Coronary artery (tissue), 2 donors: ENCODE measurements at regions not wholly inside any gene's neighbourhood (a gene's known extent, or its start where the extent isn't known, plus 50 kb on each side); places are given as distances from the start of the nearest gene placed in this dataset.

Experiments
- DNase-seq: peaks from one replicate; pipeline ENCODE4 v3.0.0-alpha.2; 2017; ENCODE audit warnings: low spot score
- H3K27ac ChIP-seq, 2 donors: fragments of 200-600 bp; sonication (generic); one replicate each; pipeline ENCODE4 v1.5.1; 2016 to 2019
- H3K4me3 ChIP-seq: fragments of 200-600 bp; sonication (generic); 2 replicates; pipeline ENCODE4 v1.5.1; 2016; ENCODE audit warnings: mild to moderate bottlenecking, moderate library complexity
- TF ChIP-seq, protein P1 (sequence below): fragments of 200-600 bp; sonication (generic); IDR thresholded peaks from one replicate; pipeline ENCODE4 v1.5.1; 2019; ENCODE audit warnings: antibody characterized with exemption

DNA sequence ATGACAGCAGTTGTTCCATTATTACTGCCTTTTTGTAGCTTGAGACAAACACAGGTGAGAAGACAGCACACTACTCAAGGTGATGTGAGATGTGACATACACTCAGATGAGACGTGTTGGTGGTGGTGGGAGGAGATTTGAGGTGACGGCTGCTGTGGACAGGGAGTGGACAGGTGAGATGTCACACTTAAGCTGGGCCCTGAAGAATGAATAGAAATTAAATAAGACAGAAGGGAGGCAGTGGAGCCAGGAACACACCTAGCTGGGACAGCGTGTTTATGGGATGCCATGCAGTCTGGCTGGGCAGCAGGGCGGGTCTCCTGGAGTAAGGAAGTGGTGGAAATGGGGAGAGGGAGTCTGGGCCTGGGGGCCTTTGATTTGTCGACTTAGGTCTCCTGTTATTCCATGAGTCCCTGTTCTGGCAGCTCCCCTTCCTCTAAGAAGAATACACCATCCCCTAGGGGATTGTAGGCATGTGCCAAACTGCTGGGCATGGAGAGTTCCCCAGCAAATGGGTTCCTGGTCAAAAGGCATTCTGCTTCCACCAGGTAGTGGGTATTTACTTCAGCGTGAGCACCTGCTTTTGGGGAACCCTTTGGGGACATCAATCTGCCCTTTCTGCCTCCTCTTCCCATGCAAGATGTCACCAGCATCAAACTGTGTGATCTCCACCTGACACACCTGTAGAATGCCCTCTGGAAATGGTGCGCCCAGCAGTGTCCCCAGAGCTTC, 71.2 kb upstream of the ESRRB start:
- Histone ChIP-seq H3K27ac (no peak overlapping the region), H3K4me3 (no peak overlapping the region)
- DNase-seq: no peak
- TF ChIP-seq, protein P1, sequence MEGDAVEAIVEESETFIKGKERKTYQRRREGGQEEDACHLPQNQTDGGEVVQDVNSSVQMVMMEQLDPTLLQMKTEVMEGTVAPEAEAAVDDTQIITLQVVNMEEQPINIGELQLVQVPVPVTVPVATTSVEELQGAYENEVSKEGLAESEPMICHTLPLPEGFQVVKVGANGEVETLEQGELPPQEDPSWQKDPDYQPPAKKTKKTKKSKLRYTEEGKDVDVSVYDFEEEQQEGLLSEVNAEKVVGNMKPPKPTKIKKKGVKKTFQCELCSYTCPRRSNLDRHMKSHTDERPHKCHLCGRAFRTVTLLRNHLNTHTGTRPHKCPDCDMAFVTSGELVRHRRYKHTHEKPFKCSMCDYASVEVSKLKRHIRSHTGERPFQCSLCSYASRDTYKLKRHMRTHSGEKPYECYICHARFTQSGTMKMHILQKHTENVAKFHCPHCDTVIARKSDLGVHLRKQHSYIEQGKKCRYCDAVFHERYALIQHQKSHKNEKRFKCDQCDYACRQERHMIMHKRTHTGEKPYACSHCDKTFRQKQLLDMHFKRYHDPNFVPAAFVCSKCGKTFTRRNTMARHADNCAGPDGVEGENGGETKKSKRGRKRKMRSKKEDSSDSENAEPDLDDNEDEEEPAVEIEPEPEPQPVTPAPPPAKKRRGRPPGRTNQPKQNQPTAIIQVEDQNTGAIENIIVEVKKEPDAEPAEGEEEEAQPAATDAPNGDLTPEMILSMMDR: no peak

DNA sequence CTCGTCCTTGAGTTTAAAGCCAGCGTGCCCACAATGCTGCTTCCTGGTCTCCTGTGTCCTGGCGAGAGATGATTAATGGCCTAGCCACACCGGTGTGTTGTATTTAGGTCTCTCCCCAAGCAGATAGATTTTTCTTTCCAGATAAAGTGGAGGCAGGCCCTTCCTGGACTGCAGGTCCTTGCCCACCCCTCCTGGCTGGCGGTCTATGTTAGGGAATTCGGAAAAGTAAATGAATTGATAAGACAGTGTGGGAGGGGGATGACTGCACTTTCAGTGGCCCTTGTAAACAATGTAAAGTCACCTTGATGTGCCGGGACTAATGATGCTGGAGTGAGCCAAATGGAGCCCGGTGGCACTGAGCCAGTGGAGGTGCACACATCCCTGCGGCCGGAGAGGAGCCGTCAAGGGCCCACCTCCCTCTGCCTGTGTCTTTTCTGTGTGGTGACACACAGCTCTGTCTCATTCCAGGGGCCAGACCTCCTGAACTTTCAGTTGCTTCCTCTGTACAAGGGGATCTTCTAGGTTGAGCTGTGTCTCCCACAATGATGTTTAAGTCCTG, 70.6 kb upstream of the ESRRB start:
- no peak for DNase-seq
- Histone ChIP-seq H3K4me3 (no peak overlapping the region), H3K27ac (no peak overlapping the region)
- TF ChIP-seq, protein P1: no peak

DNA sequence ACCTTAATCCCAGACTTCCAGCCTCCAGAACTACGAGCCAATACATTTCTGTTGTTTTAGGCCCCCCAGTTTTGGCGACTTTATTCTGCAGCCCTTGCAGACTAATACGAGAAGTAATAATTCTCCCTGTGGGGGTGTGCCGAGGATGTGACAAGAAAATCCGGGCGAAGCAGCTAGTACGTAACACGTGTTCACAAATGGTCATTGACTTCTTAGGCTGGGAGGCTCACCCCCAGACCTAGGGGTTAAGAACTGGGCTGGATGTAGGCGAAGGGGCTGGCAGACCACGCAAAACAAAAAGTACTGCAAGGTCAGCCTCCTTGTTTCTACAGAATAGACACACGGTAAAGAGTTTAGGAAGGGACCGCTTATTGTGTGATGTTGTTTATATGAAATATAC, 69.8 kb upstream of the ESRRB start:
- Histone ChIP-seq H3K27ac (no peak overlapping the region), H3K4me3 (no peak overlapping the region)
- no peak for DNase-seq
- TF ChIP-seq, protein P1: no peak

DNA sequence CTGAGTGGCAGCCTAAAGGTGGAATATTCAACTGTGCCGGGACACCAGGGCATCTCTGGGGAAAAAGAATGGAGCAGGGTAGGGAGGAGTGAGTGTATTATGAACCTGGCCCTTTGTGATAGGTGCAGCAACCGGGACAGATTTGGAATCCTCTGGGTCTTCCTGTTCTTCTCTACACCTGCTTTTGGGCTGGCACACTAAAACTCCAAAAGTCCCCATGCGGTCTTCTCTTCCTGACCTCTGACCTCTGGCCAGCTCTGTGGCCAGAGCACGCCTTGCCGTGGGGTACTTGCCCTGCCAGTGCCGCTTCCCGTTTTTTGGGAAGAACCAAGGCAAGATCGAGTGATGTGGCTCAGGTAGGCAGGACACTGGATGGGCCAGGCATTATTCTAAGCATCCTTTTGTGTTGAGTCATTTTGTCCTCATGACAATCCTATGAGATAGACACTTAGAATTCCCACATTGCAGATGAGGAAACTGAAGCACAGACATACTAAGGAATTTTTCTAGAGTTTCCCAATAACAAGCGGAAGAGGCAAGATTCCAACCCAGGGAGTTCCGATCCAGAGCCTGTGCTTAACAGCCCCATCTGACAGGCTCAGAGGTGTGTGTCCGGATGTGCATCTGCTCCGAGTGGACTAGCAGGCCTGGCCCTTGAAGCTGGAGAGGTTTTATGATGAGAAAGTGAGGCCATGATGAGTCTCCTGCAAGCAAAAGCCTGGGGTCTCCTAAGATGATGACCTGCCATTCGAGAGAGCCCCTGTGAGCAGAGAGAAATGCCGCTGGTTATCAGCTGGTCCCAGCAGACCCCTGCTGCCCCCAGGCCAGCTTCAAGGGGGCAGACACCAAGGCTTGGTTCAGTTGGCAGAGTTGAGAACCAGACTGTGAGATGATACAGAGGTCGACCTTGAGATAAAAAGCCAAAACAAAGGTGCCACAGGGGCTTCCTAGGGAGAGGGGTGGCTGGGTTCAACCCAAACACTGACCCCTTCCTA, 67.9 kb upstream of the ESRRB start:
- peak; percentile 49 for DNase-seq
- TF ChIP-seq, protein P1: no peak
- H3K4me3 ChIP-seq: no peak overlapping the region

DNA sequence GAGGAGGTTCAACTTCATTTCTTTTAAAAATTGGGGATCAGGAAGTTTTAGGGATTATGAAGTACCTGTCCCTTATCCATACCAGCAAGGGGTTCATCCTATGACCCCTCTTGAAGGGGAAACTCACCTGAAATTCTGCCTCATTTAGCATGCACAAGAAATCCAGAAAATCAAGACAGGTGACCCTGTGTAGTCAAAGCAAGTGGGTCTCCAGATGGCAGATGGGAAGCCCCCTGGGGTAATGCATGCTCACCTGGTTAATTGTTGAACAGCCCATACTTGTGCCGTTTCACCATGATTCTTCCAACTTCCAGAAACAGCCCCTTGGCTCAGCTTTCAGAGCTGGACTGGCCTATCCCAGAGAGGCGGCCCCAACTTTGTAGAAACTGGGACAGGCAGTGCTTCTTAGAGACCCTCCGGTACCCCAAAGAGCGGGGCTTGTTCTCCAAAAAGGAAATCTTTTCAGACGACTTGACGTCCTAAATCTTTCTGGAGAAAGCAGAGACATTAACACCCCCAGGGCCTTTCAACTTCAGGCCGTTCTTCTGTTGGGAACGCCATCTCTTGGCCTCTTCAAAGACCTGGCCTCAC, 66.3 kb upstream of the ESRRB start:
- TF ChIP-seq, protein P1: no peak
- peak; percentile 40 for DNase-seq
- Histone ChIP-seq H3K4me3 (peak overlapping the region; percentile 40), H3K27ac (no peak overlapping the region)

More for the DNA sequence above, 67.9 kb upstream of the ESRRB start:
- no peak overlapping the region for H3K27ac ChIP-seq

DNA sequence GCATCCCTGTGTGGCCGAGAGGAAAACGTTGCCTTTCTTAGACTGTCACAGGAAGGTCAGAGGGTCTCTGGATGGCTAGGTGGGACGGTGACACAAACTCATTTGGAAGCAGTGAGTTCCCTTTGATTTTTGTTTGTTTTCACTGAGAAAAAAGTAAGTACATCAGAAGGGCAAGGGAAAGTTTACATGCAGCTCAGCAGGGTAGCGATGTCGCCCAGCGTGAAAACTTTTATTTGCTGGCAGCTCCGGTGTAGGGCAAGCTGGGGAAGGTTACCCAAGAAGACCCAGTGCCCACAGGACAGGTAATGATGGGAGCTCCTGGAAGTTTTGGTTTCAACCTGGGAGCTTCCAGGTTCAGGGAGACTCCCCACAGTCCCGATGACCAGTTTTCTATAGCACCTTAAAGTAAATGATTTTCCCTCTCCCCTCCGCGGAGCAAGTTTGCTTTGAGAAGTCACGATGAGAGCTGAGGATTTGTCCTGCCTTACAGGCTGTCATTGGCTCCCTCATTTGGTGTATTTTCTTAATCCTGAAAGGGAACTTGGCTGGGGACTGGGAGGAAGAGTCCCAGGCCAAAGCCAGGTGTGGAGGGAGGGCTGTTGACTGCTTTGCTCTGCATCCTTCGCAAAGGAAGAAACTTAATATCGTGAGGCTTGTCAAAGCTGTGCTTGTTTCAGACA, 64.7 kb upstream of the ESRRB start:
- peak overlapping the region; percentile 40 for H3K4me3 ChIP-seq
- H3K27ac ChIP-seq: no peak overlapping the region
- peak; percentile 40 for DNase-seq
- TF ChIP-seq, protein P1: no peak
